ENCODE measurements at regions not wholly inside any gene's neighbourhood (a gene's known extent, or its start where the extent isn't known, plus 50 kb on each side); places are given as distances from the start of the nearest gene placed in this dataset.

GRCh38 chr13:99135591-99135990 lies 65.1 kb upstream of the UBAC2 start:
- no peak overlapping the region for H3K4me3 ChIP-seq (ENCODE audit: low read length)
- H3K27me3 ChIP-seq (ENCODE audit: control insufficient read depth, insufficient read depth, low read length): no peaks in the 10 kb centered on the region
- no peaks in the 10 kb centered on the region for H3K4me1 ChIP-seq (ENCODE audit: control insufficient read depth, insufficient read depth, low read length)
- H3K36me3 ChIP-seq (ENCODE audit: control insufficient read depth, insufficient read depth, low read length): no peaks in the 10 kb centered on the region
- no peaks in the 10 kb centered on the region for H3K9me3 ChIP-seq (ENCODE audit: control insufficient read depth, low read length)
- no peak overlapping the region for H3K9ac ChIP-seq (ENCODE audit: low read length)

DNA sequence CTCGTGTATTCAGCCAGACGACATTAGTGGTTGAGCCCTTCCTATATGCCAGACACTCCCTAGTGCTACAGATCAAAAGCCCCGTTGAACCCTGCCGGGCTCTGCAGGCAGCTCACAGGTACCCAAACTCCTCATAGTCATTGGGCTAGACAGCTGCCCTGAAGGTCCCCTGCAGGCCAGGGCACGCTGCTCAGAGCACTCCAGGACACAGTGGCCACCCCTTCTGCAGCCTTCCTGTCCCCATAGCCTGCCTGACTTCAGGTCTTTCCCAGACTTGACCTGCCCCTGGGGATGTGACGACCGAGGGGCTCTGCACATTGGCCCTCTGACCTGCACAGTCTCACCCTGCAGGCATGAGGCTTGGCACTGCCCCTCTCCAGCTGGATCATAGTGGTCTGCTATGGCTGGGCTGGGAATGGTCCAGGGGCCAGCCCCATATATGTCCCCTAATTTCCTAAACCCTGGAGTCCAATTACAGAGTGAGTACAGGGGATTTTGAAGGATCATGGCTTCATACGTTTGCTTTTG lies 64.2 kb upstream of the UBAC2 start:
- Histone ChIP-seq H3K9me3 (ENCODE audit: control insufficient read depth, low read length) (no peaks in the 10 kb centered on the region), H3K27me3 (ENCODE audit: control insufficient read depth, insufficient read depth, low read length) (no peaks in the 10 kb centered on the region), H3K9ac (ENCODE audit: low read length) (no peak overlapping the region), H3K36me3 (ENCODE audit: control insufficient read depth, insufficient read depth, low read length) (no peaks in the 10 kb centered on the region), H3K4me3 (ENCODE audit: low read length) (no peak overlapping the region), H3K4me1 (ENCODE audit: control insufficient read depth, insufficient read depth, low read length) (no peaks in the 10 kb centered on the region)

GRCh38 chr13:99140831-99141230 lies 59.8 kb upstream of the UBAC2 start:
- no peaks in the 10 kb centered on the region for H3K36me3 ChIP-seq (ENCODE audit: control insufficient read depth, insufficient read depth, low read length)
- no peaks in the 10 kb centered on the region for H3K9me3 ChIP-seq (ENCODE audit: control insufficient read depth, low read length)
- H3K9ac ChIP-seq (ENCODE audit: low read length): no peak overlapping the region
- H3K4me3 ChIP-seq (ENCODE audit: low read length): no peak overlapping the region
- no peaks in the 10 kb centered on the region for H3K27me3 ChIP-seq (ENCODE audit: control insufficient read depth, insufficient read depth, low read length)
- H3K4me1 ChIP-seq (ENCODE audit: control insufficient read depth, insufficient read depth, low read length): no peaks in the 10 kb centered on the region

- H3K27me3 ChIP-seq (ENCODE audit: control insufficient read depth, insufficient read depth, low read length): no peaks in the 10 kb centered on the region
- H3K9ac ChIP-seq (ENCODE audit: low read length): no peak overlapping the region
- H3K4me3 ChIP-seq (ENCODE audit: low read length): no peak overlapping the region
- H3K36me3 ChIP-seq (ENCODE audit: control insufficient read depth, insufficient read depth, low read length): no peaks in the 10 kb centered on the region
- no peaks in the 10 kb centered on the region for H3K4me1 ChIP-seq (ENCODE audit: control insufficient read depth, insufficient read depth, low read length)
- no peaks in the 10 kb centered on the region for H3K9me3 ChIP-seq (ENCODE audit: control insufficient read depth, low read length)
Measured at GRCh38 chr13:99143904-99144303, 56.8 kb upstream of the UBAC2 start.

DNA sequence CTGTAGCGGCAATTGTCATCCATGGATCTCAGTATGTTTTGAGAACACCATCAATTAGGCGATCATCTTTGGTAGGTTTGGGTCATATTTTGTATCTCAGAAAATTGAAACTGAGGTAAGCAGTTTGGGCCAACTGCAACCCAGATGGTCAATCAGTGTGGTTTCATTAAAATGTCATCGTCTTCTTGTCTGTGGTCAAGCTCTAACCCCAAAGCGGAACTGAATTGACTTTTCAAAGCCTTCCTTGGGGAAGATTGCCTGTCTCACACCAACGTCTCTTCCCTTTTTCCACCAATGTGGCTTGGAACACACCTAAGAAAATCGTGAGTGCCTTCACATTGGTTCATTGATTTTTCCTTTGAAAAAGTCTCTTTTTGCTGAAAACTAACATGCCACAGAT lies 56.3 kb upstream of the UBAC2 start:
- H3K4me3 ChIP-seq (ENCODE audit: low read length): no peak overlapping the region
- H3K4me1 ChIP-seq (ENCODE audit: control insufficient read depth, insufficient read depth, low read length): no peaks in the 10 kb centered on the region
- H3K9me3 ChIP-seq (ENCODE audit: control insufficient read depth, low read length): no peaks in the 10 kb centered on the region
- H3K27me3 ChIP-seq (ENCODE audit: control insufficient read depth, insufficient read depth, low read length): no peaks in the 10 kb centered on the region
- H3K36me3 ChIP-seq (ENCODE audit: control insufficient read depth, insufficient read depth, low read length): no peaks in the 10 kb centered on the region
- no peak overlapping the region for H3K9ac ChIP-seq (ENCODE audit: low read length)

DNA sequence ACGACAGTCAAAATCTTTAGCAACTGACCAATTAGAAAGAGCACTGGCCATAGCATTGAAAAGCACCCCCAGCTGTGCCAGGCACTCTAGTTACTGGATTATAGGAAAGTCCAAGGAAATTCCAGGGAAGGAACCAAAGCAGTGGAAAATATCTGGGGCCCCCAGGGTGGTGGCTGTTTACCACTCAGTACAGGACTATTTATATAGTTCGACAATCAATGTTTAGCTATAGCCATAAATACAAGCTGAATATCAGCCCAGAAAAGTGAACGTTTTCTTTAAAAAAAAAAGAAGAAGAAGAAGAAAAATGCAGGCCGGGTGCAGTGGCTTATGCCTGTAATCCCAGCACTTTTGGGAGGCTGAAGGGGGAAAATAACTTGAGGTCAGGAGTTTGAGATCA lies 55.2 kb upstream of the UBAC2 start:
- no peaks in the 10 kb centered on the region for H3K36me3 ChIP-seq (ENCODE audit: control insufficient read depth, insufficient read depth, low read length)
- H3K9ac ChIP-seq (ENCODE audit: low read length): no peak overlapping the region
- no peaks in the 10 kb centered on the region for H3K4me1 ChIP-seq (ENCODE audit: control insufficient read depth, insufficient read depth, low read length)
- no peak overlapping the region for H3K4me3 ChIP-seq (ENCODE audit: low read length)
- H3K9me3 ChIP-seq (ENCODE audit: control insufficient read depth, low read length): no peaks in the 10 kb centered on the region
- no peaks in the 10 kb centered on the region for H3K27me3 ChIP-seq (ENCODE audit: control insufficient read depth, insufficient read depth, low read length)

DNA sequence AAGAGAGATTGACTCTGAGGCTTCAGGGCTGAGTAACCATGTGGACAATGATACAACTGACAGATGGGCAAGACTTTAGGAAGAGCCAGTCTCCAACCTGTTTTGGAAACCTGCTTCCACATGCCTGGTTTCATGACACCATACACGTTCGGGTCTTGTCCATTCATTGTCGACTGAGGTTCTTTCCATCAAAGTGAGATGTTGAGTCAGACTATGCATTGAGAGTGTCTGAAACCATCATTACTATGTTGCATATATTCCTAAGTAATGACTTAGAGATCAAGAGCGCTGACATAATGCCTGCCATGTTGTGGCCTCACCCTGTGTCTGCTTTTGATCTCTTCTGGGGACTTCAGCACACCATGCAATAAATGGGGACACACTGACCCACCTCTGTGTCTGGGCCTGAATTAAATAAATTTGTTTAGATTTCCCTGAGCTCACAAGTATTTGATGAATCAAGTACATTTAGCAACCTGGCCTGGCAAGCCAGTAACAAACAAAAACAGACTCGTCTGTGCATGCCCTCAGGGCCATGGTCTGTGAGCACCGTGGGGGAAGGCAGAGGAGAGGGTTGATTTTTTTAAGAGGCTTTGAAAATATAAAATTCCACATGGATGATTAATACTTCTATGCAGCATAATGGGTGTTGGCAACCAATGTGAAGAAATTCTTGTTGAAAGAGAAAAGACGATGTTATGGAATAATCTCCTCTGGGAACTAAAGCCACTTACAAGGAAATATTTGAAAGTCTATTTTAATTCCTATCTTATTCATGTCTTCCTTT lies 49.9 kb upstream of the UBAC2 start:
- no peaks in the 10 kb centered on the region for H3K27me3 ChIP-seq (ENCODE audit: control insufficient read depth, insufficient read depth, low read length)

More for the DNA sequence above, 49.9 kb upstream of the UBAC2 start:
- Histone ChIP-seq H3K4me3 (ENCODE audit: low read length) (no peak overlapping the region), H3K9ac (ENCODE audit: low read length) (no peak overlapping the region), H3K4me1 (ENCODE audit: control insufficient read depth, insufficient read depth, low read length) (peaks cover 12% of the 10 kb centered on the region), H3K9me3 (ENCODE audit: control insufficient read depth, low read length) (no peaks in the 10 kb centered on the region), H3K36me3 (ENCODE audit: control insufficient read depth, insufficient read depth, low read length) (no peaks in the 10 kb centered on the region)
